ENCODE measurements at regions not wholly inside any gene's neighbourhood (a gene's known extent, or its start where the extent isn't known, plus 50 kb on each side); places are given as distances from the start of the nearest gene placed in this dataset.

DNA sequence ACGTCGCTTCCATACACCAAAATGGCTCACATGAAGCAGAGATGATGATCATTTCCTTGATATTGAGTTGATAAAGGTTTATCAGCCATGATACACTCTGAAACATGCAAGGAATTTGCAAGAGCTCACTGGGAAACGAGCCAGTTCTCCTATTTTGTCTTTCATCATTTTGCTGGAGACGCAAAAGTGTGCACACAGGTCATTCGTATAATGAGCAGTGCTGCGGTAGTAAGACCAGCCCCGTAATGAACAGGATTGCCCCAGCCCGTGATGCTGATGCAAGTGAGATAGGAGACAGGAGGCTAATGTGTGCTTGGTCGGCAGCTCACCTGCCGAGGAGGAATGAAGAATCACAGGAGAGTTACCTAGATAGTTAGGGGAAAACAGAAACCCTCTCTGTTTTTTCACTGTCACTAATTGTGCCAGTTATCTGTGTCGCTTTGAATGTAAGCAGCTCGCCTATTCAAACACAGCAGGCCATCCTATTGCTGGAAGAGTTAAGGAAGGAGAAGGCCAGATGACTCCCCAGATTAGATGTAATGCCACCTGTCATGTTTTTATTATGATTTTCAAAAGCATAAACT, 391.8 kb downstream of the SAMD5 start:
- Histone ChIP-seq H3K9me3 (ENCODE audit: low read length) (no peaks in the 10 kb centered on the region), H3K27ac (ENCODE audit: low read depth, low read length) (no peak overlapping the region), H3K36me3 (ENCODE audit: insufficient read depth, low read length) (no peaks in the 10 kb centered on the region), H3K4me1 (ENCODE audit: insufficient read depth, low read length) (no peaks in the 10 kb centered on the region), H3K4me3 (ENCODE audit: low read length) (no peak overlapping the region), H3K27me3 (ENCODE audit: insufficient read depth, low read length, poor library complexity, severe bottlenecking) (no peaks in the 10 kb centered on the region)
- no peak overlapping the region for H3K27ac Mint-ChIP-seq
- H3K4me1 Mint-ChIP-seq = no peaks in the 10 kb centered on the region
- POLR2A ChIA-PET = no interaction called here
- DNase-seq = no peak
- H3K27me3 Mint-ChIP-seq = no peaks in the 10 kb centered on the region
- no peaks in the 10 kb centered on the region for H3K36me3 Mint-ChIP-seq
- no peak overlapping the region for H3K4me3 Mint-ChIP-seq
- CTCF ChIA-PET = no interaction called here
- H3K9me3 Mint-ChIP-seq = peaks cover 0 to 4% (median 0%) of the 10 kb centered on the region in 5 donors

DNA sequence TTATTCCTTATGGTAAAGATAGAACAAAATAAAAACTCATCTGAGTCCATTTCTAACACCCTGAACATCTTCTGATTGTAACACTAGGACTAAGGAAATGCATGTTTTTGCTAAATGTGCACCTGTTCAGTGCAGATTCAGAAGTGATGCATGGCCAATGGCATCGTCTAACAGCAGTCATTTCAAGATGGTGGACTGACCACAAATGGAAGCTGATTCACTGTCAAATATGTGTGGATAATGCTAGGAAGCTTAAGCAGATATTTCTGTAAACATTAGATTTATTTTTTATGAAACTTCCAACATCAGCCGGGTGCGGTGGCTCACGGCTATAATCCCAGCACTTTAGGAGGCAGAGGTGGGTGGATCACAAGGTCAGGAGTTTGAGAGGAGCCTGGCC, 394.8 kb downstream of the SAMD5 start:
- H3K4me1 Mint-ChIP-seq = no peaks in the 10 kb centered on the region
- no peak overlapping the region for H3K27ac Mint-ChIP-seq
- H3K9me3 ChIP-seq (ENCODE audit: low read length) = no peaks in the 10 kb centered on the region

DNA sequence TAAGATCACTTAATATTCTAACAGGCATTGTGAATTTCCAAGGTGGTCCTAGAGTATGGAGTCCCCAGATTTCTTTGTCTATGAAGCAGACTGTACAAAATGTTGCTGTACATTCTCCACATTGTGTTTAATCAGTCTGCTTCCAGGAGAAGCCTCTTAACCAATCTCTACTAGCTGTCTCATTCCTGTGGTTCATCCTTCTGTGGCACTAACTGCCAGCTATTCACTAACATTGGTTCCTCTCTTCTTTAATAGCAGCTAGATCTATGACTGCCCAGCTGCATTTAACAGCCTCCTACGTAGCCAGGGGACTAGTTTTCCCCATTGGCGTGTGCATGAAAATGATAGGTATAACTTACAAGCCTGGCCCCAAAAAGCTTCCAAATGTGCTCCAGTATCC, 395.4 kb downstream of the SAMD5 start:
- ChIA-PET CTCF (no interaction called here), POLR2A (no interaction called here)
- Mint-ChIP-seq H3K27me3 (no peaks in the 10 kb centered on the region), H3K36me3 (no peaks in the 10 kb centered on the region), H3K4me3 (no peak overlapping the region), H3K9me3 (peaks cover 0 to 2% (median 0%) of the 10 kb centered on the region in 5 donors), H3K4me1 (no peaks in the 10 kb centered on the region), H3K27ac (no peak overlapping the region)
- H3K27ac ChIP-seq (ENCODE audit: low read depth, low read length) = no peak overlapping the region
- no peak for DNase-seq
- no peak overlapping the region for H3K4me3 ChIP-seq (ENCODE audit: low read length)
- no peaks in the 10 kb centered on the region for H3K27me3 ChIP-seq (ENCODE audit: insufficient read depth, low read length, poor library complexity, severe bottlenecking)
- H3K9me3 ChIP-seq (ENCODE audit: low read length) = no peaks in the 10 kb centered on the region
- no peaks in the 10 kb centered on the region for H3K4me1 ChIP-seq (ENCODE audit: insufficient read depth, low read length)
- no peaks in the 10 kb centered on the region for H3K36me3 ChIP-seq (ENCODE audit: insufficient read depth, low read length)

More for the DNA sequence above, 394.8 kb downstream of the SAMD5 start:
- Histone ChIP-seq H3K4me1 (ENCODE audit: insufficient read depth, low read length) (no peaks in the 10 kb centered on the region), H3K36me3 (ENCODE audit: insufficient read depth, low read length) (no peaks in the 10 kb centered on the region), H3K4me3 (ENCODE audit: low read length) (no peak overlapping the region), H3K27me3 (ENCODE audit: insufficient read depth, low read length, poor library complexity, severe bottlenecking) (no peaks in the 10 kb centered on the region), H3K27ac (ENCODE audit: low read depth, low read length) (no peak overlapping the region)
- no peaks in the 10 kb centered on the region for H3K36me3 Mint-ChIP-seq
- peaks cover 0 to 4% (median 0%) of the 10 kb centered on the region in 5 donors for H3K9me3 Mint-ChIP-seq
- H3K4me3 Mint-ChIP-seq = no peak overlapping the region
- ChIA-PET CTCF (no interaction called here), POLR2A (no interaction called here)
- H3K27me3 Mint-ChIP-seq = no peaks in the 10 kb centered on the region
- no peak for DNase-seq

DNA sequence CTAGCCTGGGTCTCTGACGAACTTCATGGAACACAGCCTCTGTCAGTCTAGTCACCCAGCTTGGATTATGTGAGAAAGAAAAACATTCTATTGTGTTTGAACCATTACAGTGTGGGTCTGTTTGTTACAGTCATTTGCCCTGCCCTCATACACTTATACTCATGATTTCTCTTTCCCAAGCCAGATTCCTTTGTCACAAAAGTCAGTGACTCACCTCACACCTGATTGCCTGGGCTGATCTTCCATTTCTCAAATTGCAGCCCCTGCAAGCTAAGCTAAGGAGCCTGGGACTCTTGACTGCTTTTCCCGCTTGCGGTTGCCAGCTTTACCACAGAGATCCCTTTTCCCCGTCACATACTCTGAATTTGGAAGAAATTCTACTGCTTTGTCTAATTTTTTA, 395.9 kb downstream of the SAMD5 start:
- no peaks in the 10 kb centered on the region for H3K4me1 Mint-ChIP-seq
- no peaks in the 10 kb centered on the region for H3K4me1 ChIP-seq (ENCODE audit: insufficient read depth, low read length)
- no peaks in the 10 kb centered on the region for H3K27me3 ChIP-seq (ENCODE audit: insufficient read depth, low read length, poor library complexity, severe bottlenecking)
- no peak for DNase-seq
- peaks cover 0 to 2% (median 0%) of the 10 kb centered on the region in 5 donors for H3K9me3 Mint-ChIP-seq
- H3K4me3 ChIP-seq (ENCODE audit: low read length) = no peak overlapping the region
- no peaks in the 10 kb centered on the region for H3K9me3 ChIP-seq (ENCODE audit: low read length)
- no peaks in the 10 kb centered on the region for H3K36me3 Mint-ChIP-seq
- ChIA-PET POLR2A (no interaction called here), CTCF (no interaction called here)
- H3K27me3 Mint-ChIP-seq = no peaks in the 10 kb centered on the region
- H3K4me3 Mint-ChIP-seq = no peak overlapping the region
- H3K36me3 ChIP-seq (ENCODE audit: insufficient read depth, low read length) = no peaks in the 10 kb centered on the region
- H3K27ac ChIP-seq (ENCODE audit: low read depth, low read length) = no peak overlapping the region
- no peak overlapping the region for H3K27ac Mint-ChIP-seq

DNA sequence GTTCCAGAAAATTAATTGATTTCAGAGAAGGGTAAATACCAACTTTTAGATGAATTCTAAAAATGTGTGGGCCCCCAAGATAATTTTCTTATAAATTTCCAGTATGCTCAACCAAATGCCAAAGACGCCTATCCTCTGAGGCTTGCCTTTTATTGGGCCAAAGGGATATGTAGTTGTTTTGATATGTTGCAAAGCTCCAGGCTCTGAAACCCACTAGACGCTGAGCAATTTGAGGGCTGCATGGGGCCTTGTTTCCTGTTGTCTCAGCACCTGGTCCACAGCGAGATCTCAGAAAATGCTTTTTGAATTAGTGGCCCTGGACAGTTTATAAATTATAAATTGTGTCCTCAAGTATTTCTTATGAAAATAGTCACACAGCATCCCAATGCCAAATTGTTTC, 397.2 kb downstream of the SAMD5 start:
- POLR2A ChIA-PET = no interaction called here
- no peak overlapping the region for H3K4me3 Mint-ChIP-seq
- CTCF ChIA-PET = no interaction called here

DNA sequence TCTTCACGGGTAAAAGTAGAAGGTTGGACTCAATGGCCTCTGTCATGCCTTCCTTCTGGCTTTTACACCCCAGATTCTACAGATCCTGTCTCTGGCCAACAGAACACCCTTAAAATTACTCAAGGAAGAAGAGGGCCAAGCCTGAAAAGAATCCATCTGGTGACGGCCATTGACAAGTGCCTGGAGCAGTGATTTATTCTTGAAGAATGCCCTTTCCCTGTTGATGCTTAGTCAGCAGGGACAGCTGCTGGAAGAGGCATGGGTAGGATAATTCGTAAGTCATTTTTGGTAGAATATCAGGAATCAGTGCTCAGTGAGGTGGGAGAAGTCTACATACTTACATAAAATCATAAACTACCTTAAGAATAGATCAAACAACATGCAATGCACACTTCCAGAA, 397.9 kb downstream of the SAMD5 start:
- Mint-ChIP-seq H3K36me3 (no peaks in the 10 kb centered on the region), H3K4me3 (no peak overlapping the region), H3K27ac (no peak overlapping the region), H3K9me3 (peaks cover 0 to 2% (median 0%) of the 10 kb centered on the region in 5 donors), H3K27me3 (no peaks in the 10 kb centered on the region), H3K4me1 (no peaks in the 10 kb centered on the region)
- no peak overlapping the region for H3K27ac ChIP-seq (ENCODE audit: low read depth, low read length)
- no peak overlapping the region for H3K4me3 ChIP-seq (ENCODE audit: low read length)
- H3K27me3 ChIP-seq (ENCODE audit: insufficient read depth, low read length, poor library complexity, severe bottlenecking) = no peaks in the 10 kb centered on the region
- no peaks in the 10 kb centered on the region for H3K4me1 ChIP-seq (ENCODE audit: insufficient read depth, low read length)
- no peaks in the 10 kb centered on the region for H3K9me3 ChIP-seq (ENCODE audit: low read length)
- ChIA-PET POLR2A (no interaction called here), CTCF (no interaction called here)
- no peaks in the 10 kb centered on the region for H3K36me3 ChIP-seq (ENCODE audit: insufficient read depth, low read length)
- DNase-seq = no peak

More for the DNA sequence above, 397.2 kb downstream of the SAMD5 start:
- H3K9me3 Mint-ChIP-seq = peaks cover 0 to 2% (median 0%) of the 10 kb centered on the region in 5 donors
- Histone ChIP-seq H3K9me3 (ENCODE audit: low read length) (no peaks in the 10 kb centered on the region), H3K36me3 (ENCODE audit: insufficient read depth, low read length) (no peaks in the 10 kb centered on the region), H3K27me3 (ENCODE audit: insufficient read depth, low read length, poor library complexity, severe bottlenecking) (no peaks in the 10 kb centered on the region), H3K27ac (ENCODE audit: low read depth, low read length) (no peak overlapping the region), H3K4me1 (ENCODE audit: insufficient read depth, low read length) (no peaks in the 10 kb centered on the region), H3K4me3 (ENCODE audit: low read length) (no peak overlapping the region)
- no peaks in the 10 kb centered on the region for H3K27me3 Mint-ChIP-seq
- DNase-seq = no peak
- H3K4me1 Mint-ChIP-seq = no peaks in the 10 kb centered on the region
- H3K27ac Mint-ChIP-seq = no peak overlapping the region
- H3K36me3 Mint-ChIP-seq = no peaks in the 10 kb centered on the region

DNA sequence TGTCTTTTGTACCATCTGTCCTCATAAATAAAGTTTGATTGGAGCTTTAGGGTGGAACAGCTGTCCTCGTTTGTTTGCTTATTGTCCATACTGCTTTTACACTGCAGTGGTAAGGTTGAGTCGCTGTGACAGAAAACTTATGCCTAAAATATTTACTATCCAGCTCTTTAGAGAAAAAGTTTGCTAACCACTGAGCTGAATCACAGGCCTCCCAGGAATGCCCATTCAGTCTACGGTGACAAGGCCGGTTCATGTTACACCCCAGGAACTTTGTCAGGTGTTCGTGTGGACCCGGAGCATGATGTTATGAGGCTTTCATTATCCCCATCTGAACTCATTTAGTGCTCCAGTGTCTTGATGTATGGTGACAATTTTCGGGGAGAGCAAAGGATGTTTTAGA, 401.1 kb downstream of the SAMD5 start:
- Histone ChIP-seq H3K4me3 (ENCODE audit: low read length) (no peak overlapping the region), H3K36me3 (ENCODE audit: insufficient read depth, low read length) (no peaks in the 10 kb centered on the region), H3K4me1 (ENCODE audit: insufficient read depth, low read length) (no peaks in the 10 kb centered on the region), H3K27me3 (ENCODE audit: insufficient read depth, low read length, poor library complexity, severe bottlenecking) (no peaks in the 10 kb centered on the region), H3K9me3 (ENCODE audit: low read length) (no peaks in the 10 kb centered on the region), H3K27ac (ENCODE audit: low read depth, low read length) (no peak overlapping the region)
- H3K36me3 Mint-ChIP-seq = no peaks in the 10 kb centered on the region
- CTCF ChIA-PET = no interaction called here
- H3K27me3 Mint-ChIP-seq = no peaks in the 10 kb centered on the region
- no peaks in the 10 kb centered on the region for H3K4me1 Mint-ChIP-seq
- DNase-seq = no peak
- H3K27ac Mint-ChIP-seq = no peak overlapping the region
- peaks cover 0 to 5% (median 2%) of the 10 kb centered on the region in 5 donors for H3K9me3 Mint-ChIP-seq
- POLR2A ChIA-PET = no interaction called here
- H3K4me3 Mint-ChIP-seq = no peak overlapping the region

DNA sequence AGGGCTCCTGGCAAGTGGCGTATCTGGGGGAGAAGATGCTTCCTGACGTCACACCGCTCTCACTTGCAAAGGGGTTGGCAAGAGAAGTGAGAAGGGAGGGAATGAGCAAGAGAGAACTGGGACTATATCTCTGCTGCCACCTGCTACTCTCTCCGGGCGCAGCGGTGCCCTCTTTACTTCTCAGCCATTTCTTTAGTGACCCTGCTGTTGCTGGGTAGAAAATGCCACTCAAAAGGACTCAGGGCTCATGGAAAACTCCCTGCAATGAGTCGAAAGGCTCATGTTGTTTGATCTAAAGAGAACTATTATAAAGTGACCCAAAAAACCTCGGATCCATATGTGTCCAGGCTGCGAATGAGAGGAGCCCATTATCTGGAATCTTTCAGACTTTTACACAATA, 401.8 kb downstream of the SAMD5 start:
- H3K4me1 Mint-ChIP-seq = no peaks in the 10 kb centered on the region
- H3K27ac Mint-ChIP-seq = no peak overlapping the region
- H3K27ac ChIP-seq (ENCODE audit: low read depth, low read length) = no peak overlapping the region
- no peaks in the 10 kb centered on the region for H3K36me3 ChIP-seq (ENCODE audit: insufficient read depth, low read length)
- peaks cover 0 to 5% (median 2%) of the 10 kb centered on the region in 5 donors for H3K9me3 Mint-ChIP-seq
- no peaks in the 10 kb centered on the region for H3K4me1 ChIP-seq (ENCODE audit: insufficient read depth, low read length)
- POLR2A ChIA-PET = no interaction called here
- H3K9me3 ChIP-seq (ENCODE audit: low read length) = no peaks in the 10 kb centered on the region
- no peak overlapping the region for H3K4me3 ChIP-seq (ENCODE audit: low read length)
- no peak overlapping the region for H3K4me3 Mint-ChIP-seq
- H3K27me3 ChIP-seq (ENCODE audit: insufficient read depth, low read length, poor library complexity, severe bottlenecking) = no peaks in the 10 kb centered on the region
- no peak for DNase-seq
- H3K27me3 Mint-ChIP-seq = no peaks in the 10 kb centered on the region
- CTCF ChIA-PET = no interaction called here
- H3K36me3 Mint-ChIP-seq = no peaks in the 10 kb centered on the region

DNA sequence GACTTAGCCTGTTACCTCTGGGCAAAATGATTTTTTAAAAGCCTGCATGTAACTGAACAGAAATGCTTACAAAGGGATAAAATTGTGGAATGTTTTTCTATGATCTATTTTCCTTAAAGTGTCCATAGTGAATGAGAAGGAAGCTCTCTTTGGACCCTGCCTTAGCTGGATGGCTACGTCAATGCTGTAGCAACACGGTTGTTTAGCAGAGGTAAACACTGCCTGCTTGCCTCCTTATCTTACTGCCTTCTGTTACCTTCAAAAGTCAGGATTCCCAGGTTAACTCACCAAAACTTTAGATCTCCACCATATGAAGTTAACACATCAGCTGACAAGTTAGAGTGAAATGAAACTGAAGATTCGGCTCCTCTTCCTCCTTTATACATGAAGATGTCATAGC, 402.6 kb downstream of the SAMD5 start:
- CTCF ChIA-PET = no interaction called here
- POLR2A ChIA-PET = no interaction called here
- Histone ChIP-seq H3K4me3 (ENCODE audit: low read length) (no peak overlapping the region), H3K27me3 (ENCODE audit: insufficient read depth, low read length, poor library complexity, severe bottlenecking) (no peaks in the 10 kb centered on the region), H3K4me1 (ENCODE audit: insufficient read depth, low read length) (no peaks in the 10 kb centered on the region), H3K9me3 (ENCODE audit: low read length) (no peaks in the 10 kb centered on the region), H3K27ac (ENCODE audit: low read depth, low read length) (no peak overlapping the region), H3K36me3 (ENCODE audit: insufficient read depth, low read length) (no peaks in the 10 kb centered on the region)
- H3K9me3 Mint-ChIP-seq = peaks cover 0 to 5% (median 2%) of the 10 kb centered on the region in 5 donors
- no peaks in the 10 kb centered on the region for H3K36me3 Mint-ChIP-seq
- H3K27me3 Mint-ChIP-seq = no peaks in the 10 kb centered on the region
- H3K27ac Mint-ChIP-seq = no peak overlapping the region
- no peak for DNase-seq
- H3K4me1 Mint-ChIP-seq = no peaks in the 10 kb centered on the region
- H3K4me3 Mint-ChIP-seq = no peak overlapping the region

Measured in CD8-positive, alpha-beta memory T cell (primary cell).